ENCODE measurements at regions not wholly inside any gene's neighbourhood (a gene's known extent, or its start where the extent isn't known, plus 50 kb on each side); places are given as distances from the start of the nearest gene placed in this dataset.

DNA sequence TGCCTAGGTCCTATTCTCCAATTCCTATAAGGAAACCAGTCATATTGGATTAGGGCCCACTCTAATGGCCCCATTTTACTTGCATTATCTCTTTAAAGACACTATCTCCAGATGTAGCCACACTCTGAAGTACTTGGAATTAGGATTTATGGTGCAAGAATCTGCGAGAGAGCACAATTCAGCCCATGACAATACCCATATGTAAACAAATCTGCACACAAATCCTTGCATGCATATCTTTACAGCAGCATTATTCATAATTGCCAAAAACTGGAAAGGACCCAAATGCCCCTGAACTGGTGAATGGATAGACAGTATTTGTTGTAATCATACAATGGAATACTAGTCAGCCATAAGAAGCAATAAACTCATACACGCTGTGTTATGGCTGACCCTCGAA lies 229.8 kb upstream of the ADAMTS5 start:
- TF ChIP-seq, protein P1, sequence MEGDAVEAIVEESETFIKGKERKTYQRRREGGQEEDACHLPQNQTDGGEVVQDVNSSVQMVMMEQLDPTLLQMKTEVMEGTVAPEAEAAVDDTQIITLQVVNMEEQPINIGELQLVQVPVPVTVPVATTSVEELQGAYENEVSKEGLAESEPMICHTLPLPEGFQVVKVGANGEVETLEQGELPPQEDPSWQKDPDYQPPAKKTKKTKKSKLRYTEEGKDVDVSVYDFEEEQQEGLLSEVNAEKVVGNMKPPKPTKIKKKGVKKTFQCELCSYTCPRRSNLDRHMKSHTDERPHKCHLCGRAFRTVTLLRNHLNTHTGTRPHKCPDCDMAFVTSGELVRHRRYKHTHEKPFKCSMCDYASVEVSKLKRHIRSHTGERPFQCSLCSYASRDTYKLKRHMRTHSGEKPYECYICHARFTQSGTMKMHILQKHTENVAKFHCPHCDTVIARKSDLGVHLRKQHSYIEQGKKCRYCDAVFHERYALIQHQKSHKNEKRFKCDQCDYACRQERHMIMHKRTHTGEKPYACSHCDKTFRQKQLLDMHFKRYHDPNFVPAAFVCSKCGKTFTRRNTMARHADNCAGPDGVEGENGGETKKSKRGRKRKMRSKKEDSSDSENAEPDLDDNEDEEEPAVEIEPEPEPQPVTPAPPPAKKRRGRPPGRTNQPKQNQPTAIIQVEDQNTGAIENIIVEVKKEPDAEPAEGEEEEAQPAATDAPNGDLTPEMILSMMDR (optimal IDR thresholded peaks at IDR 0.05 in 1 of 3, IDR thresholded peaks at IDR 0.05 in 1 of 3, conservative IDR thresholded peaks at IDR 0.05 in 1 of 3; ENCODE audit: extremely low read depth in 1 of 3, insufficient read depth in 2 of 3, low read length in 3 of 3) = no peak
- TF ChIP-seq EZH2 (IDR thresholded peaks at IDR 0.05; ENCODE audit: low read length) = no peak
